Thyroid gland (tissue), 4 donors: ENCODE measurements at regions not wholly inside any gene's neighbourhood (a gene's known extent, or its start where the extent isn't known, plus 50 kb on each side); places are given as distances from the start of the nearest gene placed in this dataset.

ENCODE experiments used
- DNase-seq, 2 donors: peaks; one replicate each; pipeline ENCODE4 v3.0.0-alpha.2; 2019
- H3K27ac ChIP-seq, 3 donors: fragments of 200-600 bp; sonication (generic); 1 replicate in 2 of 3; 2 replicates in 1 of 3; pipeline ENCODE4 v1.5.1; 2016 to 2019; ENCODE audit warnings: mild to moderate bottlenecking in 1 of 3, moderate library complexity in 1 of 3
- H3K27me3 ChIP-seq: fragments of 200-600 bp; sonication (generic); one replicate; pipeline ENCODE4 v1.5.1; 2019
- H3K36me3 ChIP-seq, 2 donors: fragments of 200-600 bp; sonication (generic); one replicate each; pipeline ENCODE4 v1.5.1; 2016 to 2019
- H3K4me1 ChIP-seq, 2 donors: fragments of 200-600 bp; sonication (generic); one replicate each; pipeline ENCODE4 v1.5.1; 2017 to 2019
- H3K4me3 ChIP-seq, 3 donors: fragments of 200-600 bp; sonication (generic); replicated peaks in 1 of 3; 1 replicate in 2 of 3; 2 replicates in 1 of 3; pipeline ENCODE4 v1.5.1; 2016; ENCODE audit warnings: mild to moderate bottlenecking in 1 of 3
- H3K9me3 ChIP-seq: fragments of 200-600 bp; sonication (generic); one replicate; pipeline ENCODE4 v1.5.1; 2017
- CTCF ChIP-seq, 6 experiments: fragments of 200-600 bp in 3 of 6; fragments of 450-650 bp in 3 of 6; sonication (generic) in 3 of 6; IDR thresholded peaks; one replicate each; pipeline ENCODE4 v1.5.1; 2016 to 2019; ENCODE audit warnings: antibody characterized with exemption in 6 of 6, mild to moderate bottlenecking in 2 of 6, inconsistent platforms in 1 of 6, moderate library complexity in 1 of 6
- POLR2A ChIP-seq, 2 donors: fragments of 450-650 bp; IDR thresholded peaks; one replicate each; pipeline ENCODE4 v1.6.1; 2017; ENCODE audit warnings: antibody characterized with exemption in 2 of 2, mild to moderate bottlenecking in 2 of 2, moderate library complexity in 1 of 2
- WGBS, 2 donors: methylation state at CpG; one replicate each; pipeline ENCODE4 v1.1.5; 2017; 5-methylcytosine and 5-hydroxymethylcytosine counted together
- intact Hi-C: fragments of 100-400 bp; cut with DNase I; formaldehyde crosslinking; loops from one replicate; pipeline ENCODE4 v1.15.1; 2023

GRCh38 chr15:85976102-85976501 is 103.6 kb upstream of the AGBL1 start:
- no peaks in the 10 kb centered on the region for H3K4me1 ChIP-seq
- TF ChIP-seq POLR2A (IDR thresholded peaks at IDR 0.05), result no peak
- no peak for TF ChIP-seq CTCF (IDR thresholded peaks at IDR 0.05)
- H3K9me3 ChIP-seq, result no peaks in the 10 kb centered on the region
- H3K36me3 ChIP-seq, result no peaks in the 10 kb centered on the region
- no peaks in the 10 kb centered on the region for H3K27me3 ChIP-seq
- intact Hi-C loops, result no loop called here
- DNase-seq, result no peak
- H3K4me3 ChIP-seq, result no peak overlapping the region
- WGBS, 2 donors, result 83 to 89% methylated on average over 3 of the region's 3 CpGs
- no peak overlapping the region for H3K27ac ChIP-seq

DNA sequence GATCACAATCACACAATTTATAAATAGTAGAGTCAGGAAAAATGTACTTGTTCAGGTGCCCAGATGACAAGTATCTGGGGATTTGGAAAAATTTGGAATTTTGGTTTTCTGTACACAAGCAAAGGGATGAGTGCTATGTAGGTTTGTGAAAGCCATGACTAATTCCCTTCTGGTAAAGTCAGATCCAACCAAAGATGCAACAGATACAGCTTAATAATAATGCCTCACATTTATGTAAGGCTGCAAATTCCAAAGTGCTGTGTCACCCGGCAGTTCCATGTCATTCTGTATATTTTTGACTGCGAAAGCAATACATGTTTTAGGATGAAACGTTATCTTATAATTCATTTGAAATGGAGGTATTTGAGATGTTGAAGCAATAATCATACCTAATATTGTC is 102.7 kb upstream of the AGBL1 start:
- no peak for DNase-seq
- intact Hi-C loops, result no loop called here
- H3K36me3 ChIP-seq, result no peaks in the 10 kb centered on the region
- no peaks in the 10 kb centered on the region for H3K27me3 ChIP-seq
- TF ChIP-seq POLR2A (IDR thresholded peaks at IDR 0.05) (no peak), CTCF (IDR thresholded peaks at IDR 0.05) (no peak)
- no peak overlapping the region for H3K27ac ChIP-seq
- no peaks in the 10 kb centered on the region for H3K4me1 ChIP-seq
- H3K4me3 ChIP-seq, result no peak overlapping the region
- no peaks in the 10 kb centered on the region for H3K9me3 ChIP-seq
- WGBS, 2 donors, result 78 to 81% methylated on average over 3 of the region's 3 CpGs

- TF ChIP-seq CTCF (IDR thresholded peaks at IDR 0.05) (no peak), POLR2A (IDR thresholded peaks at IDR 0.05) (no peak)
- Histone ChIP-seq H3K9me3 (no peaks in the 10 kb centered on the region), H3K27ac (no peak overlapping the region), H3K27me3 (no peaks in the 10 kb centered on the region), H3K36me3 (no peaks in the 10 kb centered on the region), H3K4me1 (no peaks in the 10 kb centered on the region), H3K4me3 (no peak overlapping the region)
- 85 to 94% methylated on average over 2 of the region's 2 CpGs for WGBS, 2 donors
- intact Hi-C loops, result no loop called here
- DNase-seq, result no peak
Observed at GRCh38 chr15:85977586-85977985, 102.1 kb upstream of the AGBL1 start.

DNA sequence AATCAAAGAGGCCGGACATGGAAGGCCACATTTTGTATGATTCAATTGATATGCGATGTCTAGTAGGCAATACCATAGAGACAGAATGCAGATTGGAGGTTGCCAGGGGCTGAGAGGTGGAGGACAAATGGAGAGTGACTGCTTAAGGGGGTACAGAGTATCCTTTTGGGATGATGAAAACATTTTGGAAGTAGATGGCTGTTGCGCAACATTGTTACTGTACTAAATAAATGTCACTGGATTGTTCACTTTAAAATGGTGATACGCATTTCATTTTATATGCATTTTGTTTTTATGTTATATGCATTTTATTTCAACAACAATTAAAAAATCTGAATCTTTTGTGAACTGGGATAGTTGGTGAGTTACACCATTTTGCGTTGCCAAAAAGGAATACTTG is 99.7 kb upstream of the AGBL1 start:
- H3K36me3 ChIP-seq, result no peaks in the 10 kb centered on the region
- WGBS, 2 donors, result 96% methylated on average over 5 of the region's 5 CpGs
- intact Hi-C loops, result no loop called here
- TF ChIP-seq CTCF (IDR thresholded peaks at IDR 0.05) (no peak), POLR2A (IDR thresholded peaks at IDR 0.05) (no peak)
- H3K27me3 ChIP-seq, result no peaks in the 10 kb centered on the region
- no peaks in the 10 kb centered on the region for H3K4me1 ChIP-seq
- no peaks in the 10 kb centered on the region for H3K9me3 ChIP-seq
- no peak overlapping the region for H3K27ac ChIP-seq
- no peak overlapping the region for H3K4me3 ChIP-seq
- no peak for DNase-seq

GRCh38 chr15:85980946-85981345 is 98.7 kb upstream of the AGBL1 start:
- no peak for DNase-seq
- Histone ChIP-seq H3K4me1 (no peaks in the 10 kb centered on the region), H3K4me3 (no peak overlapping the region), H3K9me3 (no peaks in the 10 kb centered on the region), H3K27ac (no peak overlapping the region), H3K27me3 (no peaks in the 10 kb centered on the region), H3K36me3 (no peaks in the 10 kb centered on the region)
- TF ChIP-seq CTCF (IDR thresholded peaks at IDR 0.05), result no peak
- no peak for TF ChIP-seq POLR2A (IDR thresholded peaks at IDR 0.05)
- 68 to 69% methylated on average over 5 of the region's 5 CpGs for WGBS, 2 donors
- intact Hi-C loops, result no loop called here
